CD4-positive, alpha-beta T cell treated with Interleukin-2 at 100 ng/mL for 4 hours (primary cell): ENCODE measurements at regions not wholly inside any gene's neighbourhood (a gene's known extent, or its start where the extent isn't known, plus 50 kb on each side); places are given as distances from the start of the nearest gene placed in this dataset.
"Not testable (repeated sequence)": the region's sequence is repeated elsewhere in the genome, so short reads cannot be mapped to it uniquely, and the experiment has no call there.

Experiments used
- DNase-seq: peaks from one replicate; pipeline ENCODE4 v3.0.0-alpha.2; 2020; ENCODE audit warnings: low spot score

GRCh38 chr2:47964277-47964676 lies 58.0 kb upstream of the FBXO11 start:
- no peak for DNase-seq

GRCh38 chr2:47964722-47965434 lies 58.6 kb upstream of the FBXO11 start:
- DNase-seq, result no peak

- not testable (repeated sequence) for DNase-seq
These were observed 70.4 kb upstream of the FBXO11 start for GRCh38 chr2:47976728-47977127.

- DNase-seq, result no peak
These were observed 77.7 kb upstream of the FBXO11 start for GRCh38 chr2:47984041-47984440.

- no peak for DNase-seq
These were observed 84.2 kb upstream of the FBXO11 start for GRCh38 chr2:47990503-47990902.

- DNase-seq, result no peak
These were observed 86.4 kb upstream of the FBXO11 start for GRCh38 chr2:47992671-47993070.

- no peak for DNase-seq
These were observed 90.5 kb upstream of the FBXO11 start for GRCh38 chr2:47996808-47997207.

GRCh38 chr2:47999512-47999911 lies 93.2 kb upstream of the FBXO11 start:
- DNase-seq, result no peak

GRCh38 chr2:48001498-48001897 lies 95.2 kb upstream of the FBXO11 start:
- DNase-seq, result no peak

GRCh38 chr2:48006094-48006493 lies 99.8 kb upstream of the FBXO11 start:
- DNase-seq, result no peak

- no peak for DNase-seq
These were observed 101.5 kb upstream of the FBXO11 start for GRCh38 chr2:48007699-48008268.

- no peak for DNase-seq
These were observed 103.0 kb upstream of the FBXO11 start for GRCh38 chr2:48009256-48009655.

GRCh38 chr2:48015421-48015820 lies 109.1 kb upstream of the FBXO11 start:
- DNase-seq, result no peak

- no peak for DNase-seq
These were observed 110.1 kb upstream of the FBXO11 start for GRCh38 chr2:48016225-48017019.

- no peak for DNase-seq
These were observed 110.8 kb upstream of the FBXO11 start for GRCh38 chr2:48017136-48017535.

GRCh38 chr2:48018480-48018879 lies 112.2 kb upstream of the FBXO11 start:
- DNase-seq, result no peak

GRCh38 chr2:48026865-48027264 lies 120.6 kb upstream of the FBXO11 start:
- no peak for DNase-seq

- no peak for DNase-seq
These were observed 126.5 kb upstream of the FBXO11 start for GRCh38 chr2:48032765-48033164.

- no peak for DNase-seq
These were observed 128.0 kb upstream of the FBXO11 start for GRCh38 chr2:48034295-48034694.

GRCh38 chr2:48036312-48036711 lies 130.0 kb upstream of the FBXO11 start:
- no peak for DNase-seq

GRCh38 chr2:48039209-48039990 lies 133.1 kb upstream of the FBXO11 start:
- no peak for DNase-seq

GRCh38 chr2:48043131-48043700 lies 136.9 kb upstream of the FBXO11 start:
- no peak for DNase-seq
